ENCODE measurements at regions not wholly inside any gene's neighbourhood (a gene's known extent, or its start where the extent isn't known, plus 50 kb on each side); places are given as distances from the start of the nearest gene placed in this dataset.

GRCh38 chr10:113381981-113382509, 170.8 kb upstream of the HABP2 start:
- Mint-ChIP-seq H3K4me3 (no peak overlapping the region), H3K36me3 (ENCODE audit: low read depth) (no peaks in the 10 kb centered on the region), H3K4me1 (peaks cover 60% of the 10 kb centered on the region), H3K9me3 (no peaks in the 10 kb centered on the region), H3K27me3 (ENCODE audit: low read depth, poor library complexity) (peaks cover 12% of the 10 kb centered on the region), H3K27ac (no peak overlapping the region)
- no peak for TF ChIP-seq CTCF (IDR thresholded peaks at IDR 0.05)
- no peak for DNase-seq

GRCh38 chr10:113382691-113383090, 170.2 kb upstream of the HABP2 start:
- Mint-ChIP-seq H3K4me1 (peaks cover 60% of the 10 kb centered on the region), H3K27me3 (ENCODE audit: low read depth, poor library complexity) (peaks cover 12% of the 10 kb centered on the region), H3K27ac (peak overlapping the region; percentile 32), H3K9me3 (no peaks in the 10 kb centered on the region), H3K36me3 (ENCODE audit: low read depth) (no peaks in the 10 kb centered on the region), H3K4me3 (no peak overlapping the region)
- no peak for TF ChIP-seq CTCF (IDR thresholded peaks at IDR 0.05)
- DNase-seq: no peak

- Mint-ChIP-seq H3K27me3 (ENCODE audit: low read depth, poor library complexity) (peaks cover 12% of the 10 kb centered on the region), H3K27ac (no peak overlapping the region), H3K9me3 (no peaks in the 10 kb centered on the region), H3K4me1 (peaks cover 60% of the 10 kb centered on the region), H3K36me3 (ENCODE audit: low read depth) (no peaks in the 10 kb centered on the region), H3K4me3 (no peak overlapping the region)
- TF ChIP-seq CTCF (IDR thresholded peaks at IDR 0.05): no peak
- DNase-seq: no peak
Observed at GRCh38 chr10:113384181-113384580, 168.7 kb upstream of the HABP2 start.

- Mint-ChIP-seq H3K9me3 (no peaks in the 10 kb centered on the region), H3K4me3 (peak overlapping the region; percentile 0), H3K36me3 (ENCODE audit: low read depth) (no peaks in the 10 kb centered on the region), H3K27ac (no peak overlapping the region), H3K27me3 (ENCODE audit: low read depth, poor library complexity) (peaks cover 12% of the 10 kb centered on the region), H3K4me1 (peaks cover 60% of the 10 kb centered on the region)
- DNase-seq: peak; percentile 77
- TF ChIP-seq CTCF (IDR thresholded peaks at IDR 0.05): peak; percentile 82
Observed at GRCh38 chr10:113385021-113385999, 167.5 kb upstream of the HABP2 start.

- Mint-ChIP-seq H3K4me3 (no peak overlapping the region), H3K27me3 (ENCODE audit: low read depth, poor library complexity) (peaks cover 12% of the 10 kb centered on the region), H3K9me3 (no peaks in the 10 kb centered on the region), H3K27ac (no peak overlapping the region), H3K36me3 (ENCODE audit: low read depth) (no peaks in the 10 kb centered on the region), H3K4me1 (peaks cover 60% of the 10 kb centered on the region)
- TF ChIP-seq CTCF (IDR thresholded peaks at IDR 0.05): no peak
- DNase-seq: no peak
Observed at GRCh38 chr10:113386005-113386404, 166.8 kb upstream of the HABP2 start.

Measured in nephron progenitor cell (in vitro differentiated cells).